ENCODE measurements at regions not wholly inside any gene's neighbourhood (a gene's known extent, or its start where the extent isn't known, plus 50 kb on each side); places are given as distances from the start of the nearest gene placed in this dataset.

- DNase-seq (ENCODE audit: low spot score) = no peak
Measured at GRCh38 chr11:64501500-64502427, 54.0 kb upstream of the SLC22A11 start.

DNA sequence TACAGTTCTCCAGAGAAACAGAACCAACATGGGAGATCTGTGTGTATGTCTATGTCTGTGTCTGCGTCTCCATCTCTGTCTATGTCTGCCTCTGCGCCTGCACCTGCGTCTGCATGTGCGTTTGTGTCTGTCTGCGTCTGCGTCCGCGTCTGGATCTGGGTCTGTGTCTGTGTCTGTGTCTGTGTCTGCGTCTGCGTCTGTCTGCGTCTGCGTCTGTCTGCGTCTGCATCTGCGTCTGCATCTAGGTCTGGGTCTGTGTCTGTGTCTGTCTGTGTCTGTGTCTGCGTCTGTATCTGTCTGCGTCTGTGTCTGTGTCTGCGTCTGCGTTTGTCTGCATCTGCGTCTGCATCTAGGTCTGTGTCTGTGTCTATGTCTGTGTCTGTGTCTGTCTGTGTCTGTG is 53.1 kb upstream of the SLC22A11 start:
- DNase-seq (ENCODE audit: low spot score) = no peak

DNA sequence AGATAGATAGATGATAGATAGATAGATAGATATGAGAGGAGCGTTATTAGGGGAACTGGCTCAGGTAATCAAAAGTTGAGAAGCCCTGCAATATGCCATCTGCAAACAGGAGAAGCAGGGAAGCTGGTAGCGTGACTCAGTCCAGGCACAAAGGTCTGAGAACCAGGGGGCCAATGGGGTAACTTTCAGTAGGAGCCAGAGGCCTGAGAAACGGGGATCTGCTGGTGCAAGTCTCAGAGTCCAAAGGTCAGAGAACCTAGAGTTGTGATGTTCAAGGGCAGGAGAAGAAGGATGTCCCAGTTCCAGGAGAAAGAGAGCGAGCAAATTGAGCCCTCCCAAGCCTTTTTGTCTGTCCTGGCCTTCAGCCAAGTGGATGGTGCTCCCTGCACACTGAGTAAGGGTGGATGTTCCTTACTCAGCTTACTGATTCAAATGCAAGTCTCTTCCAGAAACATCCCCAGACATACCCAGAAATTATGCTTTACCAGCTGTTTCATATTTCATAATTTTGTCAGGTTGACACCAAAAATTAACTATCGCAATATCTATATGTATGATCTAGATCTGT is 52.5 kb upstream of the SLC22A11 start:
- no peak for DNase-seq (ENCODE audit: low spot score)

- no peak for DNase-seq (ENCODE audit: low spot score)
Measured at GRCh38 chr11:64504999-64505398, 50.7 kb upstream of the SLC22A11 start.

Data from kidney capillary endothelial cell (primary cell).